H1 (cell line): ENCODE measurements at regions not wholly inside any gene's neighbourhood (a gene's known extent, or its start where the extent isn't known, plus 50 kb on each side); places are given as distances from the start of the nearest gene placed in this dataset.

Source experiments
- BCL11A ChIP-seq, 2 experiments: IDR thresholded peaks; one replicate each; pipeline ENCODE4 v1.6.1; 2011; ENCODE audit warnings: low read depth in 2 of 2, low read length in 2 of 2, mild to moderate bottlenecking in 2 of 2
- NANOG ChIP-seq: IDR thresholded peaks from 2 replicates; pipeline ENCODE4 v1.6.1; 2011; ENCODE audit warnings: low read length, low read depth, mild to moderate bottlenecking, inconsistent platforms; ENCODE audit not compliant: insufficient read depth, poor library complexity, severe bottlenecking
- POU5F1 ChIP-seq: IDR thresholded peaks from 2 replicates; pipeline ENCODE4 v1.6.1; 2011; ENCODE audit warnings: low read depth, mild to moderate bottlenecking, low read length, moderate library complexity
- SAP30 ChIP-seq: fragments of 300-600 bp; sonication (generic); IDR thresholded peaks from 2 replicates; pipeline ENCODE4 v1.7.1; 2012; ENCODE audit warnings: low read length, moderate library complexity, mild to moderate bottlenecking, inconsistent platforms; ENCODE audit not compliant: insufficient read depth, insufficient replicate concordance
- TF ChIP-seq, protein P1 (sequence below): fragments of 300-600 bp; sonication (generic); IDR thresholded peaks from 2 replicates; pipeline ENCODE4 v1.7.1; 2012; ENCODE audit warnings: low read length, moderate library complexity, mild to moderate bottlenecking, inconsistent platforms; ENCODE audit not compliant: insufficient replicate concordance
- TF ChIP-seq, protein P2 (sequence below): IDR thresholded peaks from 2 replicates; pipeline ENCODE4 v1.6.1; 2011; ENCODE audit warnings: low read depth, mild to moderate bottlenecking, low read length; ENCODE audit not compliant: insufficient read depth

DNA sequence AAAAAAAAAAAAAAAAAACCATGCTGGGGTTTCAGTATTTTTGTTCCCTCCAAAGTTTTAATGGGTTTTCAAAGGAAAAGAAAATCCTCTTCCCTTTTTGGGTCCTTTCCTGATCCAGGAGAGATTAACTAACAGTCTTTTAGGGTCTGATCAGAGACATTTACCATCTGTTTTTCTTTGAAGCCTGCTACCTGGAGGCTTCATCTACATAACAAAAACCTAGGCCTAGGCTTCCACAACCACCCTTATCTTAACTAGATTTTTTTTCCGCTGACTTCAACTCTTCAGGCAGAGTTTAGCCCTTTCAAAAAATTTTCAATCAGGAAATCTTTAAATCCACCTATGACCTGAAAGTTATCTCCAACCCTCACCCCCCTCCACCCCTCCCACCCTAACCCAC lies 154.7 kb downstream of the MBD2 start (continued):
- TF ChIP-seq, protein P1, sequence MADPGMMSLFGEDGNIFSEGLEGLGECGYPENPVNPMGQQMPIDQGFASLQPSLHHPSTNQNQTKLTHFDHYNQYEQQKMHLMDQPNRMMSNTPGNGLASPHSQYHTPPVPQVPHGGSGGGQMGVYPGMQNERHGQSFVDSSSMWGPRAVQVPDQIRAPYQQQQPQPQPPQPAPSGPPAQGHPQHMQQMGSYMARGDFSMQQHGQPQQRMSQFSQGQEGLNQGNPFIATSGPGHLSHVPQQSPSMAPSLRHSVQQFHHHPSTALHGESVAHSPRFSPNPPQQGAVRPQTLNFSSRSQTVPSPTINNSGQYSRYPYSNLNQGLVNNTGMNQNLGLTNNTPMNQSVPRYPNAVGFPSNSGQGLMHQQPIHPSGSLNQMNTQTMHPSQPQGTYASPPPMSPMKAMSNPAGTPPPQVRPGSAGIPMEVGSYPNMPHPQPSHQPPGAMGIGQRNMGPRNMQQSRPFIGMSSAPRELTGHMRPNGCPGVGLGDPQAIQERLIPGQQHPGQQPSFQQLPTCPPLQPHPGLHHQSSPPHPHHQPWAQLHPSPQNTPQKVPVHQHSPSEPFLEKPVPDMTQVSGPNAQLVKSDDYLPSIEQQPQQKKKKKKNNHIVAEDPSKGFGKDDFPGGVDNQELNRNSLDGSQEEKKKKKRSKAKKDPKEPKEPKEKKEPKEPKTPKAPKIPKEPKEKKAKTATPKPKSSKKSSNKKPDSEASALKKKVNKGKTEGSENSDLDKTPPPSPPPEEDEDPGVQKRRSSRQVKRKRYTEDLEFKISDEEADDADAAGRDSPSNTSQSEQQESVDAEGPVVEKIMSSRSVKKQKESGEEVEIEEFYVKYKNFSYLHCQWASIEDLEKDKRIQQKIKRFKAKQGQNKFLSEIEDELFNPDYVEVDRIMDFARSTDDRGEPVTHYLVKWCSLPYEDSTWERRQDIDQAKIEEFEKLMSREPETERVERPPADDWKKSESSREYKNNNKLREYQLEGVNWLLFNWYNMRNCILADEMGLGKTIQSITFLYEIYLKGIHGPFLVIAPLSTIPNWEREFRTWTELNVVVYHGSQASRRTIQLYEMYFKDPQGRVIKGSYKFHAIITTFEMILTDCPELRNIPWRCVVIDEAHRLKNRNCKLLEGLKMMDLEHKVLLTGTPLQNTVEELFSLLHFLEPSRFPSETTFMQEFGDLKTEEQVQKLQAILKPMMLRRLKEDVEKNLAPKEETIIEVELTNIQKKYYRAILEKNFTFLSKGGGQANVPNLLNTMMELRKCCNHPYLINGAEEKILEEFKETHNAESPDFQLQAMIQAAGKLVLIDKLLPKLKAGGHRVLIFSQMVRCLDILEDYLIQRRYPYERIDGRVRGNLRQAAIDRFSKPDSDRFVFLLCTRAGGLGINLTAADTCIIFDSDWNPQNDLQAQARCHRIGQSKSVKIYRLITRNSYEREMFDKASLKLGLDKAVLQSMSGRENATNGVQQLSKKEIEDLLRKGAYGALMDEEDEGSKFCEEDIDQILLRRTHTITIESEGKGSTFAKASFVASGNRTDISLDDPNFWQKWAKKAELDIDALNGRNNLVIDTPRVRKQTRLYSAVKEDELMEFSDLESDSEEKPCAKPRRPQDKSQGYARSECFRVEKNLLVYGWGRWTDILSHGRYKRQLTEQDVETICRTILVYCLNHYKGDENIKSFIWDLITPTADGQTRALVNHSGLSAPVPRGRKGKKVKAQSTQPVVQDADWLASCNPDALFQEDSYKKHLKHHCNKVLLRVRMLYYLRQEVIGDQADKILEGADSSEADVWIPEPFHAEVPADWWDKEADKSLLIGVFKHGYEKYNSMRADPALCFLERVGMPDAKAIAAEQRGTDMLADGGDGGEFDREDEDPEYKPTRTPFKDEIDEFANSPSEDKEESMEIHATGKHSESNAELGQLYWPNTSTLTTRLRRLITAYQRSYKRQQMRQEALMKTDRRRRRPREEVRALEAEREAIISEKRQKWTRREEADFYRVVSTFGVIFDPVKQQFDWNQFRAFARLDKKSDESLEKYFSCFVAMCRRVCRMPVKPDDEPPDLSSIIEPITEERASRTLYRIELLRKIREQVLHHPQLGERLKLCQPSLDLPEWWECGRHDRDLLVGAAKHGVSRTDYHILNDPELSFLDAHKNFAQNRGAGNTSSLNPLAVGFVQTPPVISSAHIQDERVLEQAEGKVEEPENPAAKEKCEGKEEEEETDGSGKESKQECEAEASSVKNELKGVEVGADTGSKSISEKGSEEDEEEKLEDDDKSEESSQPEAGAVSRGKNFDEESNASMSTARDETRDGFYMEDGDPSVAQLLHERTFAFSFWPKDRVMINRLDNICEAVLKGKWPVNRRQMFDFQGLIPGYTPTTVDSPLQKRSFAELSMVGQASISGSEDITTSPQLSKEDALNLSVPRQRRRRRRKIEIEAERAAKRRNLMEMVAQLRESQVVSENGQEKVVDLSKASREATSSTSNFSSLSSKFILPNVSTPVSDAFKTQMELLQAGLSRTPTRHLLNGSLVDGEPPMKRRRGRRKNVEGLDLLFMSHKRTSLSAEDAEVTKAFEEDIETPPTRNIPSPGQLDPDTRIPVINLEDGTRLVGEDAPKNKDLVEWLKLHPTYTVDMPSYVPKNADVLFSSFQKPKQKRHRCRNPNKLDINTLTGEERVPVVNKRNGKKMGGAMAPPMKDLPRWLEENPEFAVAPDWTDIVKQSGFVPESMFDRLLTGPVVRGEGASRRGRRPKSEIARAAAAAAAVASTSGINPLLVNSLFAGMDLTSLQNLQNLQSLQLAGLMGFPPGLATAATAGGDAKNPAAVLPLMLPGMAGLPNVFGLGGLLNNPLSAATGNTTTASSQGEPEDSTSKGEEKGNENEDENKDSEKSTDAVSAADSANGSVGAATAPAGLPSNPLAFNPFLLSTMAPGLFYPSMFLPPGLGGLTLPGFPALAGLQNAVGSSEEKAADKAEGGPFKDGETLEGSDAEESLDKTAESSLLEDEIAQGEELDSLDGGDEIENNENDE, result peak; percentile 41
- TF ChIP-seq SAP30 (no peak), BCL11A (IDR thresholded peaks at IDR 0.05; ENCODE audit: low read depth in 2 of 2, low read length in 2 of 2) (no peak), POU5F1 (peak; percentile 25; the same call in 1 of the 2 replicates), NANOG (no peak)
- TF ChIP-seq, protein P2, sequence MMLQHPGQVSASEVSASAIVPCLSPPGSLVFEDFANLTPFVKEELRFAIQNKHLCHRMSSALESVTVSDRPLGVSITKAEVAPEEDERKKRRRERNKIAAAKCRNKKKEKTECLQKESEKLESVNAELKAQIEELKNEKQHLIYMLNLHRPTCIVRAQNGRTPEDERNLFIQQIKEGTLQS, result no peak
